ENCODE measurements at regions not wholly inside any gene's neighbourhood (a gene's known extent, or its start where the extent isn't known, plus 50 kb on each side); places are given as distances from the start of the nearest gene placed in this dataset.

GRCh38 chr9:90958328-90958727, 156.7 kb downstream of the SYK start:
- Histone ChIP-seq H3K4me3 (no peak overlapping the region), H3K27ac (no peak overlapping the region), H3K4me1 (peaks cover 9% of the 10 kb centered on the region), H3K36me3 (ENCODE audit: insufficient read depth in 1 of 2, low read depth in 1 of 2) (no peaks in the 10 kb centered on the region), H3K27me3 (ENCODE audit: insufficient read depth in 3 of 3, low read length in 2 of 3) (no peaks in the 10 kb centered on the region), H3K9me3 (no peaks in the 10 kb centered on the region)
- intact Hi-C loops (cut with DNase I), result no loop called here
- no peak for ATAC-seq
- no peak for DNase-seq
- whole genome bisulfite sequencing, 3 donors, result 68% methylated on average over 2 of the region's 2 CpGs
- no peak for TF ChIP-seq CTCF (IDR thresholded peaks at IDR 0.05)

- no peak overlapping the region for H3K27ac ChIP-seq
- H3K9me3 ChIP-seq, result no peaks in the 10 kb centered on the region
- no peaks in the 10 kb centered on the region for H3K36me3 ChIP-seq (ENCODE audit: insufficient read depth in 1 of 2, low read depth in 1 of 2)
- intact Hi-C loops (cut with DNase I), result no loop called here
- no peaks in the 10 kb centered on the region for H3K27me3 ChIP-seq (ENCODE audit: insufficient read depth in 3 of 3, low read length in 2 of 3)
- no peak for TF ChIP-seq CTCF (IDR thresholded peaks at IDR 0.05)
- ATAC-seq (peak in 3 of 4 donors; percentile 23 to 60 (median 43)), DNase-seq (no peak)
- peaks cover 9% of the 10 kb centered on the region for H3K4me1 ChIP-seq
- WGBS, 3 donors, result 52 to 73% (median 57%) methylated on average over 5 of the region's 5 CpGs
- H3K4me3 ChIP-seq, result no peak overlapping the region
These were observed 159.3 kb downstream of the SYK start for GRCh38 chr9:90960941-90961340.

- no peak overlapping the region for H3K4me3 ChIP-seq
- H3K4me1 ChIP-seq, result peaks cover 9% of the 10 kb centered on the region
- no peak for TF ChIP-seq CTCF (IDR thresholded peaks at IDR 0.05)
- no peaks in the 10 kb centered on the region for H3K9me3 ChIP-seq
- DNase-seq (peak in 1 of 2 donors; percentile 66), ATAC-seq (peak; percentile 44 to 91 (median 68))
- H3K36me3 ChIP-seq (ENCODE audit: insufficient read depth in 1 of 2, low read depth in 1 of 2), result no peaks in the 10 kb centered on the region
- no peaks in the 10 kb centered on the region for H3K27me3 ChIP-seq (ENCODE audit: insufficient read depth in 3 of 3, low read length in 2 of 3)
- H3K27ac ChIP-seq, result no peak overlapping the region
- intact Hi-C loops (cut with DNase I), result no loop called here
- 23 to 44% (median 28%) methylated on average over 10 of the region's 10 CpGs for WGBS, 3 donors
These were observed 159.8 kb downstream of the SYK start for GRCh38 chr9:90961375-90961774.

GRCh38 chr9:90964101-90965020, 162.7 kb downstream of the SYK start:
- Histone ChIP-seq H3K27ac (no peak overlapping the region), H3K27me3 (ENCODE audit: insufficient read depth in 3 of 3, low read length in 2 of 3) (no peaks in the 10 kb centered on the region), H3K36me3 (ENCODE audit: insufficient read depth in 1 of 2, low read depth in 1 of 2) (no peaks in the 10 kb centered on the region), H3K4me1 (peaks cover 9% of the 10 kb centered on the region), H3K4me3 (no peak overlapping the region), H3K9me3 (no peaks in the 10 kb centered on the region)
- no peak for ATAC-seq
- DNase-seq, result no peak
- no peak for TF ChIP-seq CTCF (IDR thresholded peaks at IDR 0.05)
- intact Hi-C loops (cut with DNase I), result no loop called here
- WGBS, 3 donors, result 52 to 57% (median 57%) methylated on average over 26 of the region's 26 CpGs
